Panc1 (cell line): ENCODE measurements at regions not wholly inside any gene's neighbourhood (a gene's known extent, or its start where the extent isn't known, plus 50 kb on each side); places are given as distances from the start of the nearest gene placed in this dataset.
"Not testable (repeated sequence)": the region's sequence is repeated elsewhere in the genome, so short reads cannot be mapped to it uniquely, and the experiment has no call there.

Source experiments
- ATAC-seq: fragments of 200-7000 bp; cut with Tn5 transposase; 2 replicates; pipeline ENCODE4 v1.9.1; 2020; ENCODE audit warnings: mild to moderate bottlenecking, moderate library complexity
- BruUV-seq: library from RNA; stranded (reverse); fragments of 400-500 nt; replicated peaks from 2 replicates; lab custom pipeline; 2021; lab: Mats Ljungman, UMichigan
- CTCF ChIA-PET: fragments of 300-600 bp; sonication (Branson Sonifier 250); formaldehyde crosslinking; loops from one replicate; lab custom pipeline; 2022; ENCODE audit warnings: antibody characterized with exemption; lab: Charles Lee
- POLR2A ChIA-PET: fragments of 300-600 bp; sonication (Branson Sonifier 250); formaldehyde crosslinking; loops from one replicate; lab custom pipeline; 2022; ENCODE audit warnings: antibody characterized with exemption; lab: Charles Lee
- DNase-seq: peaks from one replicate; pipeline ENCODE4 v3.0.0-alpha.2; 2010; ENCODE audit warnings: low read depth, low spot score
- H3K27ac ChIP-seq: 2 replicates; pipeline ENCODE4 v1.5.1; 2011; ENCODE audit warnings: mild to moderate bottlenecking, low read length, inconsistent platforms
- H3K27me3 ChIP-seq: fragments of 200-500 bp; sonication (Bioruptor generic); 2 replicates; pipeline ENCODE4 v1.6.0; 2014; ENCODE audit warnings: low read length, inconsistent platforms; ENCODE audit not compliant: control insufficient read depth, insufficient read depth
- H3K36me3 ChIP-seq: fragments of 200-500 bp; sonication (Bioruptor generic); 2 replicates; pipeline ENCODE4 v1.5.1; 2014; ENCODE audit warnings: inconsistent platforms, mild to moderate bottlenecking, low read length, moderate library complexity; ENCODE audit not compliant: control insufficient read depth, insufficient read depth
- H3K4me1 ChIP-seq: 2 replicates; pipeline ENCODE4 v1.5.1; 2011; ENCODE audit warnings: inconsistent platforms, mild to moderate bottlenecking, low read length, moderate library complexity; ENCODE audit not compliant: control insufficient read depth, insufficient read depth
- H3K4me3 ChIP-seq, 2 experiments: 2 replicates each; pipeline ENCODE4 v1.5.1; 2011 to 2012; ENCODE audit warnings: low read depth in 2 of 2, low read length in 2 of 2, mild to moderate bottlenecking in 2 of 2, inconsistent platforms in 1 of 2, moderate library complexity in 1 of 2
- H3K9me3 ChIP-seq: fragments of 200-500 bp; sonication (Bioruptor generic); 2 replicates; pipeline ENCODE4 v1.5.1; 2014; ENCODE audit warnings: low read depth, mild to moderate bottlenecking, inconsistent platforms, low read length, moderate library complexity; ENCODE audit not compliant: control insufficient read depth, insufficient read depth
- CTCF ChIP-seq: fragments of 450-650 bp; IDR thresholded peaks from 2 replicates; pipeline ENCODE4 v1.5.1; 2017; ENCODE audit warnings: mild to moderate bottlenecking
- POLR2AphosphoS5 ChIP-seq: IDR thresholded peaks from 2 replicates; pipeline ENCODE4 v1.6.1; 2012; ENCODE audit warnings: mild to moderate bottlenecking, low read depth, low read length, moderate library complexity
- SIN3A ChIP-seq: IDR thresholded peaks from 2 replicates; pipeline ENCODE4 v1.6.1; 2012; ENCODE audit warnings: low read depth, mild to moderate bottlenecking, low read length, moderate library complexity, borderline replicate concordance; ENCODE audit not compliant: insufficient read depth
- TCF7L2 ChIP-seq: IDR thresholded peaks from 2 replicates; pipeline ENCODE4 v1.6.1; 2011; ENCODE audit warnings: mild to moderate bottlenecking, low read depth, low read length, inconsistent platforms
- in situ Hi-C: cut with HindIII; loops from 2 replicates; pipeline ENCODE4 v1.10.0; 2016; ENCODE audit warnings: low sequenced_read_pairs, low pct_unique_long_range_greater_than_20kb
- intact Hi-C: fragments of 100-400 bp; cut with micrococcal nuclease; formaldehyde crosslinking; loops from one replicate; pipeline ENCODE4 v1.10.0; 2022; ENCODE audit not compliant: unreplicated experiment
- TF ChIP-seq, protein P1 (sequence below), 2 experiments: IDR thresholded peaks; 2 replicates each; pipeline ENCODE4 v1.6.1; 2011 to 2012; ENCODE audit warnings: low read depth in 2 of 2, control low read depth in 1 of 2, low read length in 1 of 2, mild to moderate bottlenecking in 1 of 2, moderate library complexity in 1 of 2; ENCODE audit not compliant: insufficient read depth in 1 of 2

- BruUV-seq, result no TSS peak
- no peak for ATAC-seq
Observed at GRCh38 chr6:160883560-160883959, 108.0 kb upstream of the MAP3K4 start.

DNA sequence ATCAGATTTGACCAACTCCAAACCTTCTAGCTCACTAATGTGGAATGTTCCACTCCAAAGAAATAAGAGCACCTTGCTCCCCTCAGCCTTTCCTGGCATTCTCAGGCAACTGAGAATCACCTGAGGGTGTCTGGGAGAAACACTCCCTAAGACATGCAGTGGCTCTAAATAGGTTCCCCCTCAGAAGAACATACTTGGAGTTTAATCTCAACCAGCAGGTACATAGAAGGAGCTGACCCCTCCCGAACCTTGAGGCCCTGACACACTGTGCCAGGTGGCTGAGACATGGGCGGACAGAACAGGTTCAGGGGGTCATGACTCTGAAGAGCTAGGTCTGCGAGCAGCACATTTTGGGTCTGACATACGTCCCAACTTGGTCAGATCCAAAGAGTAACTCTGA is 107.6 kb upstream of the MAP3K4 start:
- no peak for TF ChIP-seq TCF7L2
- no peak for TF ChIP-seq CTCF
- DNase-seq, result no peak
- CTCF ChIA-PET, result no interaction called here
- Histone ChIP-seq H3K27ac (no peak overlapping the region), H3K9me3 (no peaks in the 10 kb centered on the region), H3K4me3 (no peak overlapping the region), H3K27me3 (no peaks in the 10 kb centered on the region), H3K4me1 (no peaks in the 10 kb centered on the region; the same call in 1 of the 2 replicates), H3K36me3 (no peaks in the 10 kb centered on the region)
- no TSS peak for BruUV-seq
- POLR2A ChIA-PET, result interaction anchor here (0.5 kb wide), 1 partner anchor 42 kb away, joined by 5 read pairs; no protein-coding TSS in a partner anchor
- intact Hi-C loops, result no loop called here
- in situ Hi-C loops, result no loop called here
- no peak for ATAC-seq

More at GRCh38 chr6:160883560-160883959, 108.0 kb upstream of the MAP3K4 start:
- CTCF ChIA-PET, result no interaction called here
- Histone ChIP-seq H3K9me3 (no peaks in the 10 kb centered on the region), H3K4me1 (no peaks in the 10 kb centered on the region; the same call in 1 of the 2 replicates), H3K27me3 (no peaks in the 10 kb centered on the region), H3K27ac (no peak overlapping the region), H3K4me3 (no peak overlapping the region), H3K36me3 (no peaks in the 10 kb centered on the region)
- TF ChIP-seq POLR2AphosphoS5 (no peak), SIN3A (no peak), CTCF (no peak), TCF7L2 (no peak)
- TF ChIP-seq, protein P1, sequence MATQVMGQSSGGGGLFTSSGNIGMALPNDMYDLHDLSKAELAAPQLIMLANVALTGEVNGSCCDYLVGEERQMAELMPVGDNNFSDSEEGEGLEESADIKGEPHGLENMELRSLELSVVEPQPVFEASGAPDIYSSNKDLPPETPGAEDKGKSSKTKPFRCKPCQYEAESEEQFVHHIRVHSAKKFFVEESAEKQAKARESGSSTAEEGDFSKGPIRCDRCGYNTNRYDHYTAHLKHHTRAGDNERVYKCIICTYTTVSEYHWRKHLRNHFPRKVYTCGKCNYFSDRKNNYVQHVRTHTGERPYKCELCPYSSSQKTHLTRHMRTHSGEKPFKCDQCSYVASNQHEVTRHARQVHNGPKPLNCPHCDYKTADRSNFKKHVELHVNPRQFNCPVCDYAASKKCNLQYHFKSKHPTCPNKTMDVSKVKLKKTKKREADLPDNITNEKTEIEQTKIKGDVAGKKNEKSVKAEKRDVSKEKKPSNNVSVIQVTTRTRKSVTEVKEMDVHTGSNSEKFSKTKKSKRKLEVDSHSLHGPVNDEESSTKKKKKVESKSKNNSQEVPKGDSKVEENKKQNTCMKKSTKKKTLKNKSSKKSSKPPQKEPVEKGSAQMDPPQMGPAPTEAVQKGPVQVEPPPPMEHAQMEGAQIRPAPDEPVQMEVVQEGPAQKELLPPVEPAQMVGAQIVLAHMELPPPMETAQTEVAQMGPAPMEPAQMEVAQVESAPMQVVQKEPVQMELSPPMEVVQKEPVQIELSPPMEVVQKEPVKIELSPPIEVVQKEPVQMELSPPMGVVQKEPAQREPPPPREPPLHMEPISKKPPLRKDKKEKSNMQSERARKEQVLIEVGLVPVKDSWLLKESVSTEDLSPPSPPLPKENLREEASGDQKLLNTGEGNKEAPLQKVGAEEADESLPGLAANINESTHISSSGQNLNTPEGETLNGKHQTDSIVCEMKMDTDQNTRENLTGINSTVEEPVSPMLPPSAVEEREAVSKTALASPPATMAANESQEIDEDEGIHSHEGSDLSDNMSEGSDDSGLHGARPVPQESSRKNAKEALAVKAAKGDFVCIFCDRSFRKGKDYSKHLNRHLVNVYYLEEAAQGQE (IDR thresholded peaks at IDR 0.05; ENCODE audit: insufficient read depth in 1 of 2, low read depth in 2 of 2, low read length in 1 of 2), result no peak
- intact Hi-C loops, result no loop called here
- DNase-seq, result no peak
- POLR2A ChIA-PET, result interaction anchor here (0.5 kb wide), 1 partner anchor 42 kb away, joined by 5 read pairs; no protein-coding TSS in a partner anchor
- in situ Hi-C loops, result no loop called here

- CTCF ChIA-PET, H3K27me3 ChIP-seq, ATAC-seq, BruUV-seq, H3K36me3 ChIP-seq, H3K4me3 ChIP-seq, intact Hi-C loops, H3K9me3 ChIP-seq, DNase-seq, H3K4me1 ChIP-seq, H3K27ac ChIP-seq, POLR2A ChIA-PET: not testable (repeated sequence)
- in situ Hi-C loops, result loop anchor here (5.0 kb wide), 1 partner anchor 57 kb away; no protein-coding TSS in a partner anchor
Observed at GRCh38 chr6:160889148-160889547, 102.4 kb upstream of the MAP3K4 start.
